RWPE1 (cell line): ENCODE measurements at regions not wholly inside any gene's neighbourhood (a gene's known extent, or its start where the extent isn't known, plus 50 kb on each side); places are given as distances from the start of the nearest gene placed in this dataset.

Experiments used
- CTCF ChIA-PET: fragments of 350-600 bp; sonication (Branson Sonifier 250); formaldehyde crosslinking; extraction: SDS; loops from one replicate; lab custom pipeline; 2021; lab: Yijun Ruan, JAX
- POLR2A ChIA-PET: fragments of 400-600 bp; formaldehyde crosslinking; extraction: SDS; loops from one replicate; lab custom pipeline; 2020; ENCODE audit warnings: antibody characterized with exemption; ENCODE audit not compliant: low non-redundant PET; lab: Yijun Ruan, JAX
- DNase-seq: peaks from one replicate; pipeline ENCODE4 v3.0.0; 2012; ENCODE audit warnings: low spot score
- H3K27ac ChIP-seq: fragments of 450-650 bp; 2 replicates; pipeline ENCODE4 v1.5.1; 2017
- TF ChIP-seq, protein P1 (sequence below): fragments of 450-650 bp; conservative IDR thresholded peaks from 2 replicates; pipeline ENCODE4 v1.5.1; 2017; ENCODE audit warnings: low read depth, mild to moderate bottlenecking

- CTCF ChIA-PET = interaction anchor here (0.6 kb wide), 1 partner anchor 787 kb away, joined by 3 read pairs; no protein-coding TSS in a partner anchor
- POLR2A ChIA-PET = interaction anchor here (0.7 kb wide), 1 partner anchor 143 kb away, joined by 3 read pairs; no protein-coding TSS in a partner anchor
- no peak for DNase-seq
- TF ChIP-seq, protein P1, sequence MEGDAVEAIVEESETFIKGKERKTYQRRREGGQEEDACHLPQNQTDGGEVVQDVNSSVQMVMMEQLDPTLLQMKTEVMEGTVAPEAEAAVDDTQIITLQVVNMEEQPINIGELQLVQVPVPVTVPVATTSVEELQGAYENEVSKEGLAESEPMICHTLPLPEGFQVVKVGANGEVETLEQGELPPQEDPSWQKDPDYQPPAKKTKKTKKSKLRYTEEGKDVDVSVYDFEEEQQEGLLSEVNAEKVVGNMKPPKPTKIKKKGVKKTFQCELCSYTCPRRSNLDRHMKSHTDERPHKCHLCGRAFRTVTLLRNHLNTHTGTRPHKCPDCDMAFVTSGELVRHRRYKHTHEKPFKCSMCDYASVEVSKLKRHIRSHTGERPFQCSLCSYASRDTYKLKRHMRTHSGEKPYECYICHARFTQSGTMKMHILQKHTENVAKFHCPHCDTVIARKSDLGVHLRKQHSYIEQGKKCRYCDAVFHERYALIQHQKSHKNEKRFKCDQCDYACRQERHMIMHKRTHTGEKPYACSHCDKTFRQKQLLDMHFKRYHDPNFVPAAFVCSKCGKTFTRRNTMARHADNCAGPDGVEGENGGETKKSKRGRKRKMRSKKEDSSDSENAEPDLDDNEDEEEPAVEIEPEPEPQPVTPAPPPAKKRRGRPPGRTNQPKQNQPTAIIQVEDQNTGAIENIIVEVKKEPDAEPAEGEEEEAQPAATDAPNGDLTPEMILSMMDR = no peak
- H3K27ac ChIP-seq = no peak overlapping the region
Measured at GRCh38 chr10:130999376-131000202, 311.9 kb downstream of the TCERG1L start.

- H3K27ac ChIP-seq = no peak overlapping the region
- no peak for DNase-seq
- TF ChIP-seq, protein P1 = no peak
- CTCF ChIA-PET = no interaction called here
- POLR2A ChIA-PET = no interaction called here
Measured at GRCh38 chr10:131000244-131000643, 311.3 kb downstream of the TCERG1L start.

DNA sequence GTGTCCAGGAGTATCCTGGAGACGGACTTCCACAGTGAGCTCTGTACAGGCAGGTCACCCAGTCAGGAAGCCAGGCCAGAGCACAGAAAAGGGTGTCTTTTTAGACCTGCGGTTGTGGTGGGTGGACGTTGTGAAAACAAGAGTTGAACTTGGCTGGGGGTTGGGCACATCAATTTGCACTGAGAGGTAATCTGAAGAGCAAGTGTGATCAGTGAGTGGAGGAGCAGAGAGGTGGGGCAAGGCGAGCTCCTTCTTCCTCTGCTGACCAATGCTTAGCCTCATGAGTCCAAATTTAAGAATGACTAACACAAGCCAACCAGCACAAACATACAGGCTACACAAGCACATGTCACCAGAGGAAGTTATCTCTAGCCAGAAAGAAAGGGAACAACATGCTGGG, 310.8 kb downstream of the TCERG1L start:
- CTCF ChIA-PET = interaction anchor here (0.5 kb wide), 1 partner anchor 18 kb away, joined by 3 read pairs; no protein-coding TSS in a partner anchor
- no peak for DNase-seq
- POLR2A ChIA-PET = no interaction called here
- H3K27ac ChIP-seq = no peak overlapping the region
- TF ChIP-seq, protein P1 = no peak

DNA sequence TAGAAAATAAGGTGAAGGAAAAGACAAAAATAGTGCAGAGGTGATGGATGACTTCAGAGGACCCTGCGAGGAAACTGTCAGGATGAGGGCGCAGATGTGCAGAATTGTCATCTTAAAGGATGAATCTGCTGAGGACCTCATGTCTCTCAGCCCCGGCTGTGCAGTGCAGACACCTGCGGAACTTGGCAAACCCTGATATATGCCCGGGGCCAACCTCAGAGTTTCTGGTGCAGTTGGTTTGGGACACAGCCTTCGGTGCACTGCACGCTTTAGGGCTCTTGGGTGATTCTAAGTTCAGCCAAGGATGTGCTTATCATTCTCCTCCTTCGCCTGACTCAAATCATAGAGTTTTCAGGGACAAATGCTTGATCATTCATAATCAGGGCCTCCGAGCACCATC, 310.1 kb downstream of the TCERG1L start:
- no peak overlapping the region for H3K27ac ChIP-seq
- TF ChIP-seq, protein P1 = no peak
- no peak for DNase-seq
- POLR2A ChIA-PET = no interaction called here
- CTCF ChIA-PET = no interaction called here

DNA sequence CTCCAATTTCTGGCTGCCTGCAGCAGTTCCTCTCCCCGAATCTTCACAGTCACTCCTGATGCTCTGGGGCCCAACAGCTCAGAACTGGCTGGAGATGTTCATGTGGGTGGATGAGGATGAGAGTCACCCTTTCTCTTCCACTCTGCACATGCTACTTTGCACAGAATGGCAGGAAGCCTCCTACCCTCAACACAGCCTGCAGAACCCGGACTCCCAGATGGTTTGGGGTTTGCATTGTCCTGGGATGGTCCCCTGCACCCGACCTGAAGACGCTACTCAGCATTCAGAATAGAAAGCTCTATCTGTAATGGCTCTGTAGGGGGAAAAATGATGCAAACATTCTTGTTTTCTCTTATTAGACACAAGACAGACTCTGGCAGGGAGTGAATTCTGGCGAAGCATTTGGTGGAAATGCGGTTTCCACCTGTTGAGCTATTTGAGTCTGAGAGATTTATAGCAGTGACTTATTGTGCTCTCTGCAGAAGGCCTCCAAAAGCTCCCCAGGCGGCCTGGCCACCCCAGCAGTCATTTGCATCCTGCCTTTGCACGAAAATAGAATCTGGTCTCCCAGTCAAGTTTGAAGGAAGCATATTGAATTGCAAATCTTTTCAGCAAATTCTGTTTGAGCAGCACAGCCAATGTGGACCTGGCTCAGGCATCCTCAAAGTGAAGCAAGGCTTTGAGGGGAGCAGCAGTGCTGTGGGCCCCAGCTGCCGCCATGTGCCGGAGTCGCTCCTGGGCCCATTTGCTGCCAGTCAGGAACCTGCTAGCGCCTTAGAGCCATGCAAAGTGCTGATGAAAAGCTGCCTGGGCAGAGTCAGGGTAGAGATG, 309.3 kb downstream of the TCERG1L start:
- POLR2A ChIA-PET = no interaction called here
- no peak for DNase-seq
- CTCF ChIA-PET = no interaction called here

DNA sequence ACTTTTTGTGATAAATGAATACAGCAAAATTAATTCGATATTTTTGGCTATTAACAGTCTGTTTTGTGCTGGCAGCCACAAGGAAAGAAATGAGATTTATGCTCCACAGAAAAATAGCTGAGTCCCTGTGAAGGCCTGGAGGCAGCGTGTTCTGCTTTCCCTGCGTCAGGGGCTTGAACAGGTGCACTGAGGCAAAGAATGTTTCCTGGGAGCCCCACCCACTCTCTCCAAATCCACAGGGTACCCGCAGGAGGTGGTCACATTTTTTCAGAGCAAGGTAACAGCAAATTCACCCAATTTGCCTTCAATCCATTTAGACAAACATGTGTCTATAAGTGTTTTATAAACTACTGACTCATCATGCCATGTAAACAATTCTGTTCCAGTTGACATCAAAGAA, 308.1 kb downstream of the TCERG1L start:
- DNase-seq = no peak
- H3K27ac ChIP-seq = no peak overlapping the region
- POLR2A ChIA-PET = no interaction called here
- TF ChIP-seq, protein P1 = no peak
- CTCF ChIA-PET = no interaction called here

More for the DNA sequence above, 309.3 kb downstream of the TCERG1L start:
- TF ChIP-seq, protein P1 = no peak
- H3K27ac ChIP-seq = no peak overlapping the region
